Ovary (tissue), 3 donors: ENCODE measurements at regions not wholly inside any gene's neighbourhood (a gene's known extent, or its start where the extent isn't known, plus 50 kb on each side); places are given as distances from the start of the nearest gene placed in this dataset.

Source experiments
- EP300 ChIP-seq: sonication (generic); formaldehyde crosslinking; IDR thresholded peaks from one replicate; pipeline ENCODE4 v1.6.1; 2017; ENCODE audit warnings: antibody characterized with exemption
- TF ChIP-seq, protein P1 (sequence below), 3 donors: fragments of 450-650 bp in 2 of 3; fragments of 200-600 bp in 1 of 3; IDR thresholded peaks; one replicate each; pipeline versions ENCODE4 v1.5.1 to v1.8.0; 2016 to 2022; ENCODE audit warnings: antibody characterized with exemption in 3 of 3, mild to moderate bottlenecking in 1 of 3
- donor health status: DM: no; HTN: no; CAD: no.

DNA sequence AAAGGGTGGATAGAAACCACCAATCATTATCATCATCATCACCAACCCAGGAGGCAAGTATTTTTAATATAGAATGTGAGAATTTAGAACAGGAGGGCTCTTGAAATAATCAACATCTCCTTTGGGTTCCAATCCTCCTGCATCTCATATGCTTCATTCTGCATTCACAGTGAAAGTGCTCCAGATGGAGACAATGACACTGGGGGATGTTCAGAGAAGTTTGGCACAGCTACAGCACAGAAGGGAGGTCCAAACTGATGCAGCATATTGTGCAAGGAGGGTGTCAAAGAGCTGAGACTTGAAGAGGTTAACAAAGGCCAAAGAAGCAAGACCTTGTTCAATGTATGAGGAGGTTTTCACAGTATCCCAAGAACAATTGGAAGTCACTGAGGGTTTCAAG is 767.1 kb downstream of the NTRK3 start:
- no peak for TF ChIP-seq EP300
- TF ChIP-seq, protein P1, sequence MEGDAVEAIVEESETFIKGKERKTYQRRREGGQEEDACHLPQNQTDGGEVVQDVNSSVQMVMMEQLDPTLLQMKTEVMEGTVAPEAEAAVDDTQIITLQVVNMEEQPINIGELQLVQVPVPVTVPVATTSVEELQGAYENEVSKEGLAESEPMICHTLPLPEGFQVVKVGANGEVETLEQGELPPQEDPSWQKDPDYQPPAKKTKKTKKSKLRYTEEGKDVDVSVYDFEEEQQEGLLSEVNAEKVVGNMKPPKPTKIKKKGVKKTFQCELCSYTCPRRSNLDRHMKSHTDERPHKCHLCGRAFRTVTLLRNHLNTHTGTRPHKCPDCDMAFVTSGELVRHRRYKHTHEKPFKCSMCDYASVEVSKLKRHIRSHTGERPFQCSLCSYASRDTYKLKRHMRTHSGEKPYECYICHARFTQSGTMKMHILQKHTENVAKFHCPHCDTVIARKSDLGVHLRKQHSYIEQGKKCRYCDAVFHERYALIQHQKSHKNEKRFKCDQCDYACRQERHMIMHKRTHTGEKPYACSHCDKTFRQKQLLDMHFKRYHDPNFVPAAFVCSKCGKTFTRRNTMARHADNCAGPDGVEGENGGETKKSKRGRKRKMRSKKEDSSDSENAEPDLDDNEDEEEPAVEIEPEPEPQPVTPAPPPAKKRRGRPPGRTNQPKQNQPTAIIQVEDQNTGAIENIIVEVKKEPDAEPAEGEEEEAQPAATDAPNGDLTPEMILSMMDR (IDR thresholded peaks at IDR 0.05), result no peak
